HEK293 (cell line): ENCODE measurements at regions not wholly inside any gene's neighbourhood (a gene's known extent, or its start where the extent isn't known, plus 50 kb on each side); places are given as distances from the start of the nearest gene placed in this dataset.

Source experiments
- CTCF ChIA-PET: fragments of 350-600 bp; formaldehyde crosslinking; extraction: SDS; loops from one replicate; lab custom pipeline; 2021; ENCODE audit warnings: antibody characterized with exemption; lab: Yijun Ruan, JAX
- POLR2A ChIA-PET: fragments of 300-600 bp; formaldehyde crosslinking; extraction: SDS; loops from one replicate; lab custom pipeline; 2020; ENCODE audit warnings: antibody characterized with exemption, inconsistent platforms; lab: Yijun Ruan, JAX
- H3K27ac ChIP-seq: fragments of 200-500 bp; sonication (Bioruptor generic); 2 replicates; pipeline ENCODE4 v1.5.1; 2014; ENCODE audit warnings: low read depth, low read length, control low read depth, inconsistent platforms; ENCODE audit errors: extremely low read depth
- H3K36me3 ChIP-seq, 2 experiments: fragments of 200-500 bp in 1 of 2; sonication (Bioruptor generic) in 1 of 2; 1 replicate in 1 of 2; 2 replicates in 1 of 2; pipeline ENCODE4 v1.5.1; 2014 to 2017; ENCODE audit warnings: inconsistent platforms in 2 of 2, low read length in 2 of 2; ENCODE audit not compliant: control insufficient read depth in 2 of 2, insufficient read depth in 1 of 2
- H3K4me1 ChIP-seq: fragments of 200-500 bp; sonication (Bioruptor generic); 2 replicates; pipeline ENCODE4 v1.5.1; 2014; ENCODE audit warnings: mild to moderate bottlenecking, low read length, inconsistent platforms; ENCODE audit not compliant: control insufficient read depth, insufficient read depth
- H3K4me3 ChIP-seq: 2 replicates; pipeline ENCODE4 v1.5.1; 2011; ENCODE audit warnings: low read depth, mild to moderate bottlenecking, control low read depth, low read length, moderate library complexity
- H3K9me3 ChIP-seq: fragments of 200-500 bp; sonication (Bioruptor generic); 2 replicates; pipeline ENCODE4 v1.5.1; 2014; ENCODE audit warnings: low read depth, low read length, inconsistent platforms; ENCODE audit not compliant: control insufficient read depth, insufficient read depth
- ATF2 ChIP-seq: fragments of 450-650 bp; formaldehyde crosslinking; IDR thresholded peaks from 2 replicates; pipeline ENCODE4 v1.5.1; 2016; ENCODE audit warnings: missing biosample characterization, missing genetic modification characterization, low read depth
- BCL6B ChIP-seq: fragments of 450-650 bp; formaldehyde crosslinking; IDR thresholded peaks from 2 replicates; pipeline ENCODE4 v1.5.1; 2017; ENCODE audit warnings: missing biosample characterization, missing genetic modification characterization
- GLIS1 ChIP-seq: fragments of 450-650 bp; formaldehyde crosslinking; IDR thresholded peaks from 2 replicates; pipeline ENCODE4 v1.5.1; 2016; ENCODE audit warnings: missing biosample characterization, missing genetic modification characterization
- HOXA7 ChIP-seq: sonication (generic); formaldehyde crosslinking; IDR thresholded peaks from 2 replicates; pipeline ENCODE4 v1.8.1; 2022; ENCODE audit warnings: missing genetic modification reagents, borderline replicate concordance
- HOXC10 ChIP-seq: sonication (generic); formaldehyde crosslinking; IDR thresholded peaks from 2 replicates; pipeline ENCODE4 v1.8.1; 2023; ENCODE audit warnings: mild to moderate bottlenecking, missing genetic modification reagents
- IKZF3 ChIP-seq: fragments of 450-650 bp; IDR thresholded peaks from 2 replicates; pipeline ENCODE4 v1.5.0; 2018; ENCODE audit warnings: missing biosample characterization, mild to moderate bottlenecking, missing genetic modification characterization, moderate library complexity
- KLF1 ChIP-seq: fragments of 450-650 bp; formaldehyde crosslinking; IDR thresholded peaks from 2 replicates; pipeline ENCODE4 v1.5.1; 2016; ENCODE audit warnings: missing biosample characterization, missing genetic modification characterization
- SALL2 ChIP-seq: fragments of 450-650 bp; formaldehyde crosslinking; IDR thresholded peaks from 2 replicates; pipeline ENCODE4 v1.5.0; 2017; ENCODE audit warnings: missing biosample characterization, mild to moderate bottlenecking, missing genetic modification characterization, borderline replicate concordance
- SP3 ChIP-seq: fragments of 450-650 bp; formaldehyde crosslinking; IDR thresholded peaks from 2 replicates; pipeline ENCODE4 v1.5.1; 2016; ENCODE audit warnings: missing biosample characterization, missing genetic modification characterization
- SP7 ChIP-seq: fragments of 450-650 bp; formaldehyde crosslinking; IDR thresholded peaks from 2 replicates; pipeline ENCODE4 v1.5.1; 2016; ENCODE audit warnings: missing biosample characterization, missing genetic modification characterization
- WT1 ChIP-seq: fragments of 450-650 bp; formaldehyde crosslinking; IDR thresholded peaks from 2 replicates; pipeline ENCODE4 v1.5.1; 2016; ENCODE audit warnings: missing biosample characterization, missing genetic modification characterization
- ZBTB1 ChIP-seq: fragments of 450-650 bp; formaldehyde crosslinking; IDR thresholded peaks from 2 replicates; pipeline ENCODE4 v1.5.1; 2016; ENCODE audit warnings: missing biosample characterization, missing genetic modification characterization
- ZBTB17 ChIP-seq: fragments of 450-650 bp; formaldehyde crosslinking; IDR thresholded peaks from 2 replicates; pipeline ENCODE4 v1.5.1; 2016; ENCODE audit warnings: missing biosample characterization, missing genetic modification characterization
- ZFP41 ChIP-seq: fragments of 450-650 bp; formaldehyde crosslinking; IDR thresholded peaks from 2 replicates; pipeline ENCODE4 v1.5.1; 2016; ENCODE audit warnings: missing biosample characterization, missing genetic modification characterization, borderline replicate concordance
- ZNF16 ChIP-seq: fragments of 450-650 bp; formaldehyde crosslinking; IDR thresholded peaks from 2 replicates; pipeline ENCODE4 v1.5.1; 2016; ENCODE audit warnings: low read depth, missing biosample characterization, missing genetic modification characterization
- ZNF175 ChIP-seq: fragments of 450-650 bp; formaldehyde crosslinking; IDR thresholded peaks from 2 replicates; pipeline ENCODE4 v1.5.1; 2016; ENCODE audit warnings: missing biosample characterization, missing genetic modification characterization
- ZNF24 ChIP-seq: fragments of 450-650 bp; formaldehyde crosslinking; IDR thresholded peaks from 2 replicates; pipeline ENCODE4 v1.5.1; 2016; ENCODE audit warnings: missing biosample characterization, missing genetic modification characterization
- ZNF248 ChIP-seq: fragments of 450-650 bp; formaldehyde crosslinking; IDR thresholded peaks from 2 replicates; pipeline ENCODE4 v1.5.1; 2017; ENCODE audit warnings: missing biosample characterization, missing genetic modification characterization
- ZNF350 ChIP-seq: fragments of 450-650 bp; formaldehyde crosslinking; IDR thresholded peaks from 2 replicates; pipeline ENCODE4 v1.5.0; 2017; ENCODE audit warnings: missing biosample characterization, mild to moderate bottlenecking, missing genetic modification characterization
- ZNF37A ChIP-seq: fragments of 450-650 bp; IDR thresholded peaks from 2 replicates; pipeline ENCODE4 v1.5.1; 2018; ENCODE audit warnings: missing biosample characterization, missing genetic modification characterization
- ZNF423 ChIP-seq: fragments of 450-650 bp; formaldehyde crosslinking; IDR thresholded peaks from 2 replicates; pipeline ENCODE4 v1.5.1; 2016; ENCODE audit warnings: missing biosample characterization, missing genetic modification characterization
- ZNF433 ChIP-seq: fragments of 450-650 bp; formaldehyde crosslinking; IDR thresholded peaks from 2 replicates; pipeline ENCODE4 v1.5.1; 2016; ENCODE audit warnings: missing biosample characterization, missing genetic modification characterization, low read depth
- ZNF48 ChIP-seq: fragments of 450-650 bp; formaldehyde crosslinking; IDR thresholded peaks from 2 replicates; pipeline ENCODE4 v1.5.1; 2016; ENCODE audit warnings: missing biosample characterization, missing genetic modification characterization
- ZNF488 ChIP-seq: fragments of 450-650 bp; formaldehyde crosslinking; IDR thresholded peaks from 2 replicates; pipeline ENCODE4 v1.5.1; 2016; ENCODE audit warnings: missing biosample characterization, missing genetic modification characterization
- ZNF501 ChIP-seq: fragments of 450-650 bp; formaldehyde crosslinking; IDR thresholded peaks from 2 replicates; pipeline ENCODE4 v1.5.1; 2016; ENCODE audit warnings: missing biosample characterization, missing genetic modification characterization
- ZNF529 ChIP-seq: fragments of 450-650 bp; formaldehyde crosslinking; IDR thresholded peaks from 2 replicates; pipeline ENCODE4 v1.5.1; 2017; ENCODE audit warnings: missing genetic modification characterization, missing biosample characterization; ENCODE audit not compliant: insufficient replicate concordance
- ZNF677 ChIP-seq: fragments of 450-650 bp; IDR thresholded peaks from 2 replicates; pipeline ENCODE4 v1.5.0; 2018; ENCODE audit warnings: missing biosample characterization, mild to moderate bottlenecking, missing genetic modification characterization, moderate library complexity
- ZNF76 ChIP-seq: fragments of 450-650 bp; formaldehyde crosslinking; IDR thresholded peaks from 2 replicates; pipeline ENCODE4; 2016; ENCODE audit warnings: low read depth, missing biosample characterization, missing genetic modification characterization, borderline replicate concordance
- ZXDB ChIP-seq: fragments of 450-650 bp; formaldehyde crosslinking; IDR thresholded peaks from 2 replicates; pipeline ENCODE4 v1.5.1; 2016; ENCODE audit warnings: missing biosample characterization, missing genetic modification characterization

- Histone ChIP-seq H3K27ac (no peak overlapping the region), H3K9me3 (no peaks in the 10 kb centered on the region), H3K4me3 (no peak overlapping the region), H3K36me3 (no peaks in the 10 kb centered on the region), H3K4me1 (no peaks in the 10 kb centered on the region)
- ChIA-PET CTCF (no interaction called here), POLR2A (no interaction called here)
- TF ChIP-seq ZNF37A (no peak), KLF1 (tag by site-specific recombination) (no peak), ZNF529 (tag by site-specific recombination) (no peak), SALL2 (tag by site-specific recombination) (no peak), ZFP41 (tag by site-specific recombination) (no peak), WT1 (tag by site-specific recombination) (no peak), GLIS1 (no peak), ATF2 (no peak), HOXA7 (CRISPR knock-in tag) (no peak), ZNF423 (no peak), ZNF350 (tag by site-specific recombination) (no peak), ZBTB1 (tag by site-specific recombination) (no peak), ZNF24 (tag by site-specific recombination) (no peak), ZNF76 (tag by site-specific recombination) (no peak), ZXDB (tag by site-specific recombination) (no peak), ZNF16 (tag by site-specific recombination) (no peak), BCL6B (no peak)
Observed at GRCh38 chr15:94929282-94929681, 697.9 kb downstream of the MCTP2 start.

- TF ChIP-seq ZNF488 (tag by site-specific recombination): no peak
- no peak for TF ChIP-seq SP7 (tag by site-specific recombination)
- TF ChIP-seq IKZF3: no peak
- TF ChIP-seq HOXC10: no peak
- no peak for TF ChIP-seq ZNF175 (tag by site-specific recombination)
- TF ChIP-seq ZNF501 (tag by site-specific recombination): no peak
- TF ChIP-seq ZBTB17 (tag by site-specific recombination): no peak
- no peak for TF ChIP-seq ZNF433 (tag by site-specific recombination)
- TF ChIP-seq SP3 (tag by site-specific recombination): no peak
- no peak for TF ChIP-seq ZNF48 (tag by site-specific recombination)
- no peak for TF ChIP-seq ZNF248 (tag by site-specific recombination)
- no peak for TF ChIP-seq ZNF677 (tag by site-specific recombination)
- H3K4me3 ChIP-seq: no peak overlapping the region
- no peaks in the 10 kb centered on the region for H3K9me3 ChIP-seq
- H3K4me1 ChIP-seq: no peaks in the 10 kb centered on the region
- no peaks in the 10 kb centered on the region for H3K36me3 ChIP-seq
- no peak overlapping the region for H3K27ac ChIP-seq
- POLR2A ChIA-PET: no interaction called here
- CTCF ChIA-PET: interaction anchor here (1.1 kb wide), 1 partner anchor 94 kb away, joined by 3 read pairs; no protein-coding TSS in a partner anchor
Observed at GRCh38 chr15:94930441-94930840, 699.1 kb downstream of the MCTP2 start.
